HCT116 (cell line): ENCODE measurements at regions not wholly inside any gene's neighbourhood (a gene's known extent, or its start where the extent isn't known, plus 50 kb on each side); places are given as distances from the start of the nearest gene placed in this dataset.

Experiments used
- ATAC-seq: fragments of 200-7000 bp; cut with Tn5 transposase; 2 replicates; pipeline ENCODE4 v1.9.1; 2020; ENCODE audit warnings: mild to moderate bottlenecking, moderate library complexity
- BruUV-seq: library from RNA; stranded (reverse); fragments of 400-500 nt; replicated peaks from 2 replicates; lab custom pipeline; 2021; lab: Mats Ljungman, UMichigan
- CTCF ChIA-PET: fragments of 300-600 bp; sonication (Branson Sonifier 250); formaldehyde crosslinking; loops from one replicate; lab custom pipeline; 2021; ENCODE audit warnings: antibody characterized with exemption; lab: Charles Lee
- POLR2A ChIA-PET: fragments of 300-600, 350-600 bp; sonication (Branson Sonifier 250); formaldehyde crosslinking; loops from one replicate; lab custom pipeline; 2021; ENCODE audit warnings: antibody characterized with exemption; lab: Charles Lee
- RAD21 ChIA-PET, 2 experiments: fragments of 300-600 bp; sonication (Branson Sonifier 250); formaldehyde crosslinking; loops; one replicate each; lab custom pipeline; 2023; ENCODE audit warnings: low total read pairs in 2 of 2; ENCODE audit not compliant: uncharacterized antibody in 2 of 2, unreplicated experiment in 2 of 2, low non-redundant PET in 1 of 2; lab: Charles Lee
- DNase-seq: peaks from one replicate; pipeline ENCODE4 v3.0.0-alpha.2; 2010; ENCODE audit warnings: low read depth, low spot score
- H2AFZ ChIP-seq: fragments of 200-600 bp; shearing (Covaris generic), sonication (generic); 2 replicates; pipeline ENCODE4 v1.6.1; 2017; ENCODE audit warnings: low read depth, mixed run types, mixed read lengths, antibody characterized with exemption, low read length; ENCODE audit not compliant: poor library complexity, severe bottlenecking
- H3K27ac ChIP-seq: 2 replicates; pipeline ENCODE4 v1.5.1; 2012; ENCODE audit warnings: low read depth, low read length
- H3K27me3 ChIP-seq: fragments of 200-600 bp; sonication (generic); 2 replicates; pipeline ENCODE4 v1.6.1; 2016; ENCODE audit warnings: mixed run types, low read length, mixed read lengths; ENCODE audit not compliant: insufficient read depth
- H3K36me3 ChIP-seq, 2 experiments: fragments of 200-500 bp in 1 of 2; fragments of 200-600 bp in 1 of 2; sonication (Bioruptor generic) in 1 of 2; sonication (generic) in 1 of 2; 2 replicates each; pipeline versions ENCODE4 v1.5.1 to v1.6.1; 2014 to 2016; ENCODE audit warnings: low read length in 2 of 2, inconsistent platforms in 1 of 2, mixed read lengths in 1 of 2, mixed run types in 1 of 2; ENCODE audit not compliant: insufficient read depth in 2 of 2, control insufficient read depth in 1 of 2
- H3K4me1 ChIP-seq, 2 experiments: fragments of 200-600 bp in 1 of 2; sonication (generic) in 1 of 2; 2 replicates each; pipeline versions ENCODE4 v1.5.1 to v1.6.1; 2012 to 2017; ENCODE audit warnings: low read length in 2 of 2, inconsistent platforms in 1 of 2, mild to moderate bottlenecking in 1 of 2, mixed read lengths in 1 of 2, mixed run types in 1 of 2, moderate library complexity in 1 of 2; ENCODE audit not compliant: insufficient read depth in 2 of 2, control insufficient read depth in 1 of 2
- H3K4me2 ChIP-seq: fragments of 200-600 bp; sonication (generic); 2 replicates; pipeline ENCODE4 v1.6.1; 2017; ENCODE audit warnings: mixed run types, low read length, mixed read lengths
- H3K4me3 ChIP-seq, 2 experiments: fragments of 200-600 bp in 1 of 2; sonication (generic) in 1 of 2; replicated peaks in 1 of 2; 2 replicates each; pipeline ENCODE4 v1.5.1; 2011 to 2016; ENCODE audit warnings: low read length in 2 of 2, control low read depth in 1 of 2, low read depth in 1 of 2, mild to moderate bottlenecking in 1 of 2, mixed read lengths in 1 of 2, mixed run types in 1 of 2
- H3K79me2 ChIP-seq: fragments of 200-600 bp; sonication (generic); 2 replicates; pipeline ENCODE4 v1.6.1; 2017; ENCODE audit warnings: mild to moderate bottlenecking, mixed run types, low read length, moderate library complexity, mixed read lengths; ENCODE audit not compliant: insufficient read depth
- H3K9ac ChIP-seq: fragments of 200-600 bp; sonication (generic); 2 replicates; pipeline ENCODE4 v1.6.1; 2016; ENCODE audit warnings: low read length, mixed read lengths
- H3K9me2 ChIP-seq: fragments of 200-600 bp; sonication (generic), shearing (Covaris generic); 2 replicates; pipeline ENCODE4 v1.6.1; 2017; ENCODE audit warnings: mixed run types, mild to moderate bottlenecking, moderate library complexity; ENCODE audit not compliant: insufficient read depth
- H3K9me3 ChIP-seq, 2 experiments: fragments of 200-500 bp in 1 of 2; fragments of 200-600 bp in 1 of 2; sonication (Bioruptor generic) in 1 of 2; sonication (generic) in 1 of 2; 2 replicates each; pipeline ENCODE4 v1.6.1; 2014 to 2017; ENCODE audit warnings: low read length in 2 of 2, mixed read lengths in 2 of 2, inconsistent platforms in 1 of 2, low read depth in 1 of 2, mild to moderate bottlenecking in 1 of 2, mixed run types in 1 of 2, moderate library complexity in 1 of 2; ENCODE audit not compliant: control insufficient read depth in 1 of 2, insufficient read depth in 1 of 2
- H4K20me1 ChIP-seq: fragments of 200-600 bp; sonication (generic), shearing (Covaris generic); 2 replicates; pipeline ENCODE4 v1.6.1; 2017; ENCODE audit warnings: mixed run types, mild to moderate bottlenecking, moderate library complexity; ENCODE audit not compliant: insufficient read depth
- ATF3 ChIP-seq: IDR thresholded peaks from 2 replicates; pipeline ENCODE4 v1.6.1; 2012
- CEBPB ChIP-seq: IDR thresholded peaks from 2 replicates; pipeline ENCODE4 v1.6.1; 2012; ENCODE audit warnings: low read depth
- CTCF ChIP-seq, 3 experiments: fragments of 200-600 bp in 1 of 3; sonication (generic) in 1 of 3; IDR thresholded peaks in 2 of 3; conservative IDR thresholded peaks in 1 of 3; 2 replicates each; pipeline ENCODE4 v1.5.1; 2012 to 2017; ENCODE audit warnings: low read depth in 2 of 3, low read length in 2 of 3, antibody characterized with exemption in 1 of 3, borderline replicate concordance in 1 of 3, control low read depth in 1 of 3, mild to moderate bottlenecking in 1 of 3, mixed read lengths in 1 of 3, mixed run types in 1 of 3, moderate library complexity in 1 of 3; ENCODE audit not compliant: insufficient read depth in 1 of 3
- EZH2phosphoT487 ChIP-seq: fragments of 200-600 bp; IDR thresholded peaks from 2 replicates; pipeline ENCODE4 v1.6.1; 2018; ENCODE audit warnings: antibody characterized with exemption, borderline replicate concordance
- RAD21 ChIP-seq: IDR thresholded peaks from 2 replicates; pipeline ENCODE4 v1.6.1; 2012; ENCODE audit warnings: low read depth, mild to moderate bottlenecking
- SRF ChIP-seq: IDR thresholded peaks from 2 replicates; pipeline ENCODE4 v1.6.1; 2012; ENCODE audit warnings: low read depth
- ZBTB33 ChIP-seq: IDR thresholded peaks from 2 replicates; pipeline ENCODE4 v1.6.1; 2011; ENCODE audit warnings: mild to moderate bottlenecking, low read length, moderate library complexity; ENCODE audit not compliant: insufficient replicate concordance; ENCODE audit errors: extremely low read depth
- intact Hi-C: fragments of 100-400 bp; cut with micrococcal nuclease; formaldehyde crosslinking; loops from 2 replicates; pipeline ENCODE4 v1.10.0; 2022

GRCh38 chr18:14958701-14959100 is 210.7 kb downstream of the ANKRD30B start:
- DNase-seq (no peak), ATAC-seq (no peak)
- Histone ChIP-seq H4K20me1 (no peaks in the 10 kb centered on the region), H3K79me2 (no peaks in the 10 kb centered on the region), H3K9me3 (peaks cover 4 to 5% of the 10 kb centered on the region in 2 experiments; a peak in 2 of 4 replicates), H3K36me3 (no peaks in the 10 kb centered on the region), H3K9ac (no peak overlapping the region), H2AFZ (no peak overlapping the region), H3K27ac (no peak overlapping the region), H3K4me1 (no peaks in the 10 kb centered on the region), H3K27me3 (no peaks in the 10 kb centered on the region), H3K4me3 (no peak overlapping the region), H3K4me2 (no peak overlapping the region), H3K9me2 (no peaks in the 10 kb centered on the region)
- ChIA-PET POLR2A (no interaction called here), CTCF (no interaction called here), RAD21 (no interaction called here)
- no peak for TF ChIP-seq CEBPB
- no peak for TF ChIP-seq ATF3
- no peak for TF ChIP-seq ZBTB33
- TF ChIP-seq EZH2phosphoT487 = no peak
- TF ChIP-seq RAD21 = no peak
- no peak for TF ChIP-seq CTCF (IDR thresholded peaks at IDR 0.05 in 2 of 3, conservative IDR thresholded peaks at IDR 0.05 in 1 of 3; ENCODE audit: borderline replicate concordance in 1 of 3, insufficient read depth in 1 of 3, low read depth in 2 of 3, low read length in 2 of 3)
- TF ChIP-seq SRF = no peak
- intact Hi-C loops = no loop called here
- no TSS peak for BruUV-seq
